GM19463 (cell line): ENCODE measurements at regions not wholly inside any gene's neighbourhood (a gene's known extent, or its start where the extent isn't known, plus 50 kb on each side); places are given as distances from the start of the nearest gene placed in this dataset.

Experiments
- ATAC-seq: cut with Tn5 transposase; IDR thresholded peaks from one replicate; pipeline ENCODE4 v1.9.1; 2021; ENCODE audit warnings: mild to moderate bottlenecking, moderate library complexity; ENCODE audit not compliant: unreplicated experiment

DNA sequence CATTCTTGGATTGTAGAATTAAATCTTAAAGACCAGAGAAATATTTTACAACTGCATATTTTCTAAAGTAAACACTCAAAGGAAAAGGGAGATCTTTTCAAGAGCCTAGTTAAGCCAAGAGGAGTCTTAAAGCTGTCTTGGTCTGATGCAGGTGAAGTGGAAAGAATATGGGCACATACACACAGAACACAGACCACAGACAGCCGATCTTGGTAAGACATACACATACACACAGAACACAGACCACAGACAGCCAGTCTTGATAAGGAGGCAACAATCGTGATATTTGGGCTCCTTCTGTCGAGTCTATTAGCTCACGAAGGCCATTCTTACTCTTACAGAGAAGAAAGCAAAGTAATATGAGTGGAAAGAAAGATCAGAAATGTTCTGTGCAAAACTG lies 1153.9 kb upstream of the TMPRSS15 start:
- ATAC-seq, result no peak

DNA sequence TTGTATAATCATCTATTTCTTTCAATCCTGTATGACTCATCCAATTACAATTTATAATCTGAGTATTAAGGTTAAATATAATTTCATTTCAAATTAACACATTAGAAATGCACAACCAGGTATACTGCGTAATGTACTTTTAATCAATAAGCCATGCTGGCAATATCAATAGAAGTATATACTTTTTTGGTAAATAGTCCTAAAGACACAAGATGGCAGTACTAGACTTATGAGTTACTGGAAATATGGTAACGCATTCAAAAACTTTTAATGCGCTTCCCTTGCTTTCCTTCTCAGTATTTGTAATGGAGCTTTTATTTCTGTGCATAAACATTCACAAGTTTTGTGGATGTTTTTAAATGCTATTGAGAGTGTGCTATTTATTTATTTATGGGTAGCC lies 1162.0 kb upstream of the TMPRSS15 start:
- no peak for ATAC-seq

GRCh38 chr21:19566975-19567374 lies 1163.4 kb upstream of the TMPRSS15 start:
- no peak for ATAC-seq

DNA sequence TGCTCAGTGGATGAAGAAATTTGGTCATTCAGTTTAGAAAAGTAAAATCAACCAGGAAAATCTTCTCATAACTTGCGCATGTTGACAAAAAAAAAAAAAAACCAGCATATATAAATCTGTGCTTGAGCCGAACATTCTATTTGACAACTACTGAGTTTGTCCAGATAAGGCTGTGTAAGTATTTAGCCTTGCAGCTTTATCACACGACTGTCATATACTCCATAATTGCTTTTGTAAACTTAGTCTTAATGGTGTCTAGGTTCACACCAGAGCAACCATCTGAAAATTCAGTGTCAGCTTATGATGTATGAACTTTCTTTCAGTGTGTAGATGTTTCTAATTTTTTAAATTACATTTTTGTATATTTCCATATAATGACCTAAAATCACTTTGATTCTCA lies 1173.8 kb upstream of the TMPRSS15 start:
- ATAC-seq, result no peak

DNA sequence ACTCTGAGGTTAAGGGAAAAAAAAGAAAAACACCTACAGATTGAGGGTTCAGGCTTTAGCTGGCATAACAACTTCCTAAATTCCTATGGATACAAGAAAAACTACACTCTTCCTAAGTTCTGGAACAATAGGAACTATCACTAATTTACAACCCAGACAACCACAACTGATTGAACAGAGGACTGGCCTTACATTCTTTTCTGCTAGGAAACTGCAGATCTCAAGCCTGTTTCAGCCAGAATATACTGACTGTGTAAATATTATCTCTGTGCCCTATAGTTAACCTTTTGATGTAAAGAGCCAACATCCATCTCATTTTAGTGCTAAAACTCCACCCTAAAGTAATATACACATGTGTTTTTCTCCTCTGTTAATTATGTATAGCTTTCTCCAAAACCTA lies 1186.5 kb upstream of the TMPRSS15 start:
- no peak for ATAC-seq

DNA sequence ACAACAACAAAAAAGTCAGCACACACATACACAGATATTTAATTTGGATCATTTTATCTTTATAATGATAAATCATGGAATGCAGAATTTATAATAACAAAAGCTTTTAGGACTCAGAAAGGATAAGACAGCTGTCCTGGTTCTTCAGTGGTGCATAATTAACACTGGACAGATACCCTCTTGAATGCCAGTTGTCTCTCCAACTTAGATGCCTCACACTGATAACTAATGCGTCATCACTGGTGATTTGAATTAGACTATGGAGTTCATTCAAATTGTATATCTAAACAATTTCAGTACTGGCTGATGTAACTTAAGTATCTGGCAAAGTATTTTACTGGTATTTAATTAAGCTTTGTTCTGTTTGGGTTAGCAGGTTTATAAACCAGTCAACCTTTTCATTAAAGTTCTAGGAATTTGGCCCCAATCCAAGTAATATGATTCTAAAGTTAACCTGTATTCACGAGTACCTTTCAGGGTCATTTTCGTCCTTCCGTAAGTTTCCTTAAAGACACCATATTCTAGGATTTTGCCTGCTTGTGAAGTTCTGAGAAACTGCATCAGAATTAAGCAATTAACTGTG lies 1199.5 kb upstream of the TMPRSS15 start:
- ATAC-seq, result no peak

GRCh38 chr21:19608101-19608621 lies 1204.6 kb upstream of the TMPRSS15 start:
- ATAC-seq, result no peak

- ATAC-seq, result no peak
These were observed 1206.0 kb upstream of the TMPRSS15 start for GRCh38 chr21:19609611-19610010.

- ATAC-seq, result no peak
These were observed 1218.4 kb upstream of the TMPRSS15 start for GRCh38 chr21:19621837-19622496.

DNA sequence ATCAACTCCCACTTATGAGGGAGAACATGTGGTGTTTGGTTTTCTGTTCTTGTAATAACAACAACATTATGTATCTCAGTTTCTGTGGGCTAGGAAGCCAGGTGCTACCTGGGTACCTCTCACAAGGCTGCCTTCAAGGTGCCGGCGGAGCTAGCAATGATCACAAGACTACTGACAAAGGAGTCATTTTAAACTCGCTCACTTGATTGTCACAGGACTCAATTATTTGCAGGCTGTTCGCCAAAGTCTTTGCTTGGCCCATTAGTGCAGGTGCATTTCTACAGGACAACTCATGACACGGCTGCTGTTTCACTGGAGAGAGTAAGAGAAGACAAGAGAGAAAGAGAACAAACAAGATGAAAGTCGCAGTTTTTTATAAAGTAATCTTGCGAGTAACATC lies 1237.4 kb upstream of the TMPRSS15 start:
- no peak for ATAC-seq

DNA sequence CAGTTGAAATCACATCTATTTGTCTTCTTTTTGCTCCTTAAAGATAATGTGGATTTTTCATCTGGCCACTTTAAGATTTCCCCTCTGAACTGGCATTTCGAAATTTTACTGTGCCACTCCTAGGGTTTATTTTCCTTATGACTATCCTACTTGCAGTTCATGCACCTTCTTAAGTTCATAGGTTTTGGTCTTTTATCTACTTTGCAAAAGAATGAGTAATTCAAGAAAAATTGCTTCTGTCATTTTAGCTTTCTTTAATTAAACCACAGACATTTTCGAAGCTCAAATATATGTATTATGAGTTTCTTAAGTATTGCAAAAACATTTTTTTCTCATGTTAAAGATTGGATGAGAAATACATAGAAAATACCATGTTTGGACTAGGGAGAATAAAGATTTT lies 1244.8 kb upstream of the TMPRSS15 start:
- no peak for ATAC-seq

DNA sequence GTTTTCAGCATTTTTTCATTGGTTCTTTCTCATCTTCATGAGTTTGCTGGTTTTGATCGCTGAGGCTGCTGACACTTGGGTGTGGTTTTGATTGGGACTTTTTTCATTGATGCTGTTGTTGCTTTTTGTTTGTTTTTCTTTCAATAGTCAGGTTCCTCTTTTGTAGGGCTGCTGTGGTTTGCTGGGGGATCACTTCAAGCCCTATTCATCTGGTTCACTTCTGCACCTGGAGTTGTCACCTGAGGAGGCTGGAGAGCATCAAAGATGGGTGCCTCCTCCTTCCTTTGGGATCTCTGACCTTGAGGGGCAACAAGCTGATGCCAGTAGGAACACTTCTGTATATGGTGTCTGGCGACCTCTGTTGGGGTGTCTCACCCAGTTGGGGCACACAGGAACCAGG lies 1279.9 kb upstream of the TMPRSS15 start:
- no peak for ATAC-seq

GRCh38 chr21:19684328-19684727 lies 1280.7 kb upstream of the TMPRSS15 start:
- no peak for ATAC-seq

GRCh38 chr21:19692231-19692630 lies 1288.6 kb upstream of the TMPRSS15 start:
- no peak for ATAC-seq

DNA sequence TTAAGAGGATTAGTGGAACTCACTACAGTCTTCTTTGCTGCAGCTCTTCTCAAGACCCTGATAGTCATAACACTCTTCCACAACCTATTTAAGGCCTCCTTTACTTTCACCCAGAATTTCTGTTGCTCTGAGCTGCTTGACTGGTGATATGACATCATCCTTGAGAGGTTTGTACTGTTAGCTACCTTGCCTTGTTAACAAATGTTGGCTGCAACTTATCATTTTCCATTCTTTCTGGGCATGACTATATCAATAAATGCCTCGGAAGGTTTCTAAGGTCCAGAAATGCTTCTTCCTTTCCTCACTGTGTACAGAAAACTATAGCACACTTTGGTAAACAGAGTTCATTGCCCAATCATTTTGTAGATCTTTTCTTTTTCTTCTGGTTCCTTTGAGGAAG lies 1292.2 kb upstream of the TMPRSS15 start:
- ATAC-seq, result no peak

DNA sequence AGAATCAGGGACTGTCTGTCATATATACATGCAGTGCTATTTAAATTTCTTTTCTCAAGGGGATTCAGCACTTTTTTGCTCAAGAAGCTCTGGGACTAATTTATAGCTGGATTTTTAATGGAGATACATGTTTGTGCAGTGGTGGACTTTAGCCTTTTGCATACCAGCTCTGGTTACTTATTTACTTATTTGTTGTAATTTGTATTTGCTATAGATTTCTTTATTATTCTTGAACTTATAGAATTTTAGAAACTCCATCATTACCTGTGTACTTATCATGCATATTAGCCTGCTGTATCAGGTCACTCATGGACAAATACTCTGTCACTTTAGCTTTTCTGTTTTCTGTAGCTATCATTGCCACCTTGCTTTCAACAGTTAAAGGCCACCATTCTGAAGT lies 1296.9 kb upstream of the TMPRSS15 start:
- ATAC-seq, result no peak

GRCh38 chr21:19702726-19703125 lies 1295.5 kb upstream of the NCAM2 start:
- no peak for ATAC-seq

GRCh38 chr21:19704832-19705231 lies 1293.4 kb upstream of the NCAM2 start:
- no peak for ATAC-seq

DNA sequence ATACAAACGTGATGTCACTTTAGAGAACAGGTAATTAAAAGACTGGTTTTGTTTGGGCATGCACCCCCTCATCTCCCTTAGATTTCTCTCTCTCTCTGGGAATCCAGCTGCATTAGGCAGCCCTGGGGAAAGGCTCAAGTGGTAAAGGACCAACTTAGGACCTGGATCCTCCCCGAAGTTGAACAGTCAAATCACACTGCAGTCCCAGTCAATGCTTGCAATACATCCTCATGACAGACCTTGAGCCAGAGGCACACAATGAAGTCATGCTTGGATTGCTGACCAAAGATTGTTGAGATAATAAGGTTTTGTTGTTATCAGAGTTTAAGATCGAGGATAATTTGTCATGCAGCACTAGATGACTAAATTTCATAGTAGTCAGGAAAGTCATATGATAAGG lies 1285.8 kb upstream of the NCAM2 start:
- ATAC-seq, result no peak

GRCh38 chr21:19713313-19713712 lies 1284.9 kb upstream of the NCAM2 start:
- no peak for ATAC-seq

DNA sequence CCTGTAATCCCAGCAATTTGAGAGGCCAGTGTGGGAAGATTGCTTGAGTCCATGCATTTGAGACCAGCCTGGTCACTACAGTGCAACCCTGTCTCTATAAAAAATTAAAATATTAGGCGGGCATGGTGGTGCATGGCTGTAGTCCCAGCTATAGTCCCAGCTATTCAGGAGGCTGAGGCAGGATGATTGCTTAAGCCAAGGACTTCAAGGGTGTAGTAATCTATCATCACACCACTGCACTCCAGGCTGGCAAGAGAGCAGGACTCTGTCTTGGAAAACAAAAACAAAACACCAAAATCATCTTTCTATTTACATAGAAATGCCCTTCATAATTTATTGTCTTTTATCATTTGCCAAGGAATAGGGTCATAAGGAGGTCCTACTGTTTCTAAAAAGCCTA lies 1274.1 kb upstream of the NCAM2 start:
- no peak for ATAC-seq

- ATAC-seq, result no peak
These were observed 1267.0 kb upstream of the NCAM2 start for GRCh38 chr21:19731251-19731650.

DNA sequence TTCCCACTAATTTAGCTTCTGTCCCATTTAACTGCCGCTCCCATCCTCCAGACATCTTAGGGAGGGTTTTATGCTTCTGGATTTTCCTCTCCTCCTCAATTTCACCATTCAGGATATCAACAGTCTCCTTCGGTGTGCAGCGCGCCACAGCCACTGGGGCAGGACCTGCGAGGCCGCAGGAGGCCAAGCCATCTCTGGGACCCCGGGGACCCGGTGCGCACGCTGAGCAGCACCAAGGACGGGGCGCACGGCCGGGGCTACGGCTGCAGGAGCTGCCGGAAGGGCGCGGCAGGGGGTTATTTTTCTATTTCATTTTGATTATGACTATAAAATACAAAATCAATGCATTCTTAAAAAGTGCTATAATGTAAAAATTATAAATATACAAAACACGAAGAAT lies 1238.4 kb upstream of the NCAM2 start:
- no peak for ATAC-seq
